HG02610 (cell line): ENCODE measurements at regions not wholly inside any gene's neighbourhood (a gene's known extent, or its start where the extent isn't known, plus 50 kb on each side); places are given as distances from the start of the nearest gene placed in this dataset.
"Not testable (repeated sequence)": the region's sequence is repeated elsewhere in the genome, so short reads cannot be mapped to it uniquely, and the experiment has no call there.

ENCODE experiments used
- ATAC-seq: cut with Tn5 transposase; IDR thresholded peaks from one replicate; pipeline ENCODE4 v1.9.1; 2021; ENCODE audit warnings: mild to moderate bottlenecking, moderate library complexity; ENCODE audit not compliant: unreplicated experiment

- ATAC-seq, result no peak
Measured at GRCh38 chr1:185477638-185478580, 160.9 kb upstream of the IVNS1ABP start.

- no peak for ATAC-seq
Measured at GRCh38 chr1:185474440-185475149, 157.6 kb upstream of the IVNS1ABP start.

GRCh38 chr1:185473186-185473585 lies 156.1 kb upstream of the IVNS1ABP start:
- ATAC-seq, result no peak

- ATAC-seq, result no peak
Measured at GRCh38 chr1:185468626-185469025, 151.6 kb upstream of the IVNS1ABP start.

- no peak for ATAC-seq
Measured at GRCh38 chr1:185467122-185467521, 150.1 kb upstream of the IVNS1ABP start.

- no peak for ATAC-seq
Measured at GRCh38 chr1:185464777-185465176, 147.7 kb upstream of the IVNS1ABP start.

GRCh38 chr1:185463433-185463832 lies 146.4 kb upstream of the IVNS1ABP start:
- ATAC-seq, result no peak

GRCh38 chr1:185463011-185463410 lies 146.0 kb upstream of the IVNS1ABP start:
- no peak for ATAC-seq

- not testable (repeated sequence) for ATAC-seq
Measured at GRCh38 chr1:185460723-185461122, 143.7 kb upstream of the IVNS1ABP start.

- no peak for ATAC-seq
Measured at GRCh38 chr1:185459141-185459540, 142.1 kb upstream of the IVNS1ABP start.

- no peak for ATAC-seq
Measured at GRCh38 chr1:185458670-185459069, 141.6 kb upstream of the IVNS1ABP start.

- no peak for ATAC-seq
Measured at GRCh38 chr1:185453496-185454192, 136.6 kb upstream of the IVNS1ABP start.

GRCh38 chr1:185450917-185451316 lies 133.9 kb upstream of the IVNS1ABP start:
- no peak for ATAC-seq

GRCh38 chr1:185450060-185450788 lies 133.2 kb upstream of the IVNS1ABP start:
- ATAC-seq, result no peak

- no peak for ATAC-seq
Measured at GRCh38 chr1:185449378-185450059, 132.5 kb upstream of the IVNS1ABP start.

- no peak for ATAC-seq
Measured at GRCh38 chr1:185448591-185449186, 131.6 kb upstream of the IVNS1ABP start.

- no peak for ATAC-seq
Measured at GRCh38 chr1:185446131-185446530, 129.1 kb upstream of the IVNS1ABP start.

- no peak for ATAC-seq
Measured at GRCh38 chr1:185445594-185445993, 128.6 kb upstream of the IVNS1ABP start.

- no peak for ATAC-seq
Measured at GRCh38 chr1:185444676-185445075, 127.6 kb upstream of the IVNS1ABP start.

GRCh38 chr1:185442050-185442449 lies 125.0 kb upstream of the IVNS1ABP start:
- ATAC-seq, result no peak
